Karpas-422 (cell line): ENCODE measurements at regions not wholly inside any gene's neighbourhood (a gene's known extent, or its start where the extent isn't known, plus 50 kb on each side); places are given as distances from the start of the nearest gene placed in this dataset.

Source experiments
- DNase-seq: peaks from one replicate; pipeline ENCODE4 v3.0.0-alpha.2; 2015
- H2AFZ ChIP-seq: fragments of 200-600 bp; sonication (generic); 2 replicates; pipeline ENCODE4 v1.6.1; 2014; ENCODE audit warnings: antibody characterized with exemption, low read length, mixed read lengths
- H3K27ac ChIP-seq: fragments of 200-600 bp; sonication (generic); 2 replicates; pipeline ENCODE4 v1.5.1; 2014; ENCODE audit warnings: mild to moderate bottlenecking, low read length, moderate library complexity
- H3K27me3 ChIP-seq: fragments of 200-600 bp; sonication (generic); 2 replicates; pipeline ENCODE4 v1.6.1; 2014; ENCODE audit warnings: low read length, mixed read lengths
- H3K36me3 ChIP-seq: fragments of 200-600 bp; sonication (generic); 2 replicates; pipeline ENCODE4 v1.6.1; 2014; ENCODE audit warnings: low read length, mixed read lengths; ENCODE audit not compliant: insufficient read depth
- H3K4me1 ChIP-seq: fragments of 200-600 bp; sonication (generic); 2 replicates; pipeline ENCODE4 v1.6.1; 2014; ENCODE audit warnings: mild to moderate bottlenecking, low read length, mixed read lengths
- H3K4me2 ChIP-seq: fragments of 200-600 bp; sonication (generic); 2 replicates; pipeline ENCODE4 v1.6.1; 2014; ENCODE audit warnings: low read length, low read depth, mild to moderate bottlenecking; ENCODE audit not compliant: poor library complexity, severe bottlenecking
- H3K4me3 ChIP-seq: fragments of 200-600 bp; sonication (generic); 2 replicates; pipeline ENCODE4 v1.5.1; 2014; ENCODE audit warnings: mild to moderate bottlenecking, antibody characterized with exemption, low read length, mixed read lengths
- H3K79me2 ChIP-seq: fragments of 200-600 bp; sonication (generic); 2 replicates; pipeline ENCODE4 v1.6.1; 2014; ENCODE audit warnings: mild to moderate bottlenecking, low read length, mixed read lengths
- H3K9ac ChIP-seq: fragments of 200-600 bp; sonication (generic); 2 replicates; pipeline ENCODE4 v1.6.0; 2014; ENCODE audit warnings: low read length
- H3K9me2 ChIP-seq: fragments of 200-600 bp; sonication (generic), shearing (Covaris generic); replicated peaks from 2 replicates; pipeline ENCODE4 v1.6.0; 2014; ENCODE audit warnings: mild to moderate bottlenecking, low read length, moderate library complexity; ENCODE audit not compliant: insufficient read depth
- H3K9me3 ChIP-seq: fragments of 300-700, 200-600 bp; sonication (generic); 2 replicates; pipeline ENCODE4 v1.6.1; 2014; ENCODE audit warnings: low read length, mixed read lengths
- H4K20me1 ChIP-seq: fragments of 200-600 bp; sonication (generic); 2 replicates; pipeline ENCODE4 v1.6.1; 2014; ENCODE audit warnings: mild to moderate bottlenecking, antibody characterized with exemption, low read length, low read depth; ENCODE audit not compliant: insufficient read depth

DNA sequence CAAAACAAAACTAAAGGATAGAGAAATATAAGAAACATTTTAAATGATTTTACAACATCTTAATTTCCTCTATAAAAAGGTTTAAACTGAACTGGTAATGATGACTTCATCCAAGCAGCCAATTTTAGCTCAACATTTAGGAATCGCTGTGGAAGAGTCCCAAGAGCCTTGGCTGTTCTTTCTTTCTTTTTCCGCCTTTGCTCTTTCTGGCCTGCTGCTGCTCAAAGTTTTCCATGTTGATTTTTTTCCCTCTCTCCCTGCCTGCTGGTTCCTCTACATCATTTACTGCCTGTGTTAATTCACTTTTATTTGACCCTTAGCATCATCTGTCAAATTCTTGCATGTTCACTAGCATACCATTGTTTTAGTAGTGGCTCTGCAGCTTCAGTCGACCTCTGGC lies 146.9 kb downstream of the EVX1 start:
- Histone ChIP-seq H3K36me3 (no peaks in the 10 kb centered on the region; the same call in 1 of the 2 replicates), H4K20me1 (no peaks in the 10 kb centered on the region), H3K9ac (no peak overlapping the region), H3K27me3 (no peaks in the 10 kb centered on the region), H3K9me2 (no peaks in the 10 kb centered on the region), H3K4me2 (no peak overlapping the region), H3K4me1 (peaks cover 51% of the 10 kb centered on the region), H2AFZ (no peak overlapping the region), H3K79me2 (no peaks in the 10 kb centered on the region), H3K9me3 (no peaks in the 10 kb centered on the region), H3K27ac (no peak overlapping the region), H3K4me3 (no peak overlapping the region)
- DNase-seq, result no peak

DNA sequence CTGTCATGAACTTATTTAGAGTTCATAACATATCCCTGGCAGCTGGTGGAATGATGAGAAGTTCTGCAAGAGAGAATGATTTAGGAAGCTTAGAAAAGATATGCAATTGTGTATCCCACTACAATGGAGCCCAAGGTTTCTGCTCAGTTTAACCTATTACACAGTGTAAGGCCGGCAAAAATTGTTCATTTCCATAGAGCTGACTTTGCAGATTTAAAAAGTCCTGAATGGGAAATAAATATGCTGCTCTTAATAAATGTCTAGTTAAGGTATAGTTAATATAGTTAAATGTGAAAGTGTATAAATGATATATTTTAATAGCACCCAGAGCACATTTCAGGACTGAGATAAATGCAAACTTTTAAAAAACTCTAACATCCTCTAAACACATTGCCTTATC lies 149.9 kb downstream of the EVX1 start:
- no peak for DNase-seq
- no peak overlapping the region for H3K9ac ChIP-seq
- peak overlapping the region; percentile 41 for H3K4me2 ChIP-seq
- H3K36me3 ChIP-seq, result no peaks in the 10 kb centered on the region; the same call in 1 of the 2 replicates
- H2AFZ ChIP-seq, result no peak overlapping the region
- H3K27ac ChIP-seq, result peak overlapping the region; percentile 67
- no peak overlapping the region for H3K4me3 ChIP-seq
- no peaks in the 10 kb centered on the region for H3K9me2 ChIP-seq
- H4K20me1 ChIP-seq, result no peaks in the 10 kb centered on the region
- no peaks in the 10 kb centered on the region for H3K9me3 ChIP-seq
- peaks cover 65% of the 10 kb centered on the region for H3K4me1 ChIP-seq
- H3K27me3 ChIP-seq, result no peaks in the 10 kb centered on the region
- no peaks in the 10 kb centered on the region for H3K79me2 ChIP-seq

DNA sequence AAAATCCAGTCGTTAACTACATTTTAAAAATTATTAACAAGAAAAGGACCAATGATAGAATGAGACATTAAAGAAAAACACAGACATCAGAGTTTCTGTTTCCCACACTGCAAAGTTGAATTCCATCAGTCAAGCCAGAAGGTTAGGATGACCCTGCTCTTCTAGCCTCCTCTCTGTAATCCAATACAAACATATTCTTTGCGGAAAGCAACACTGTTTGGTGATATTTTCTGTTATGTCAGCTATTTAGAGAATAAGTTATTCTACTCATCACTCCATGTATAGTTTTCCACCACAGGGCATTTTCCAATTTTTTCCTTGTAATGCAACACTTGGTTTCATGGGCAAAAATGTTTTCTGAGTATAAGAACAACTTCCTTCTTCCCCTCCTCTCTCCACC lies 152.3 kb downstream of the EVX1 start:
- Histone ChIP-seq H3K9me2 (no peaks in the 10 kb centered on the region), H3K9me3 (no peaks in the 10 kb centered on the region), H3K27me3 (no peaks in the 10 kb centered on the region), H3K4me1 (peaks cover 56% of the 10 kb centered on the region), H2AFZ (no peak overlapping the region), H4K20me1 (no peaks in the 10 kb centered on the region), H3K4me3 (no peak overlapping the region), H3K79me2 (no peaks in the 10 kb centered on the region), H3K4me2 (no peak overlapping the region), H3K27ac (no peak overlapping the region), H3K9ac (no peak overlapping the region), H3K36me3 (no peaks in the 10 kb centered on the region; the same call in 1 of the 2 replicates)
- DNase-seq, result no peak

DNA sequence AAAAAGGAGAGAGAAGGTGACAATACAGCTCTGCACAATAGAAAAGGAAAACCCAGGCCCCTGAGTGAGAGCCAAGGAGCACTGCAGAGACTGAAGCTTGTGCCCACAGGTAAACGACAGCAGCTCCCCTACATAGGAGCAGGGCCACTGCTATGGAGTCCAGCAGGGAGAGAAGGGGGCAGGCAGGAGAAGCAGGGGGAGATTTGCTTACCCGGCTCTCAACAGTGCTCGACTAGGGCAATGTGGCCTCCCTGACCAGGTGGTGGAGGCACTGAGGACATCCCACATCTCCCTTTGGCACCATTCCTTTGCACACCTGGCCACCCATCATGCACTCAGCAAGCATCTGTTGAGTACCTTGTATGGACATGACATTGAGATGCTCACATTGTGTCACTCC lies 153.0 kb downstream of the EVX1 start:
- no peaks in the 10 kb centered on the region for H3K9me2 ChIP-seq
- H3K4me1 ChIP-seq, result peaks cover 53% of the 10 kb centered on the region
- H4K20me1 ChIP-seq, result no peaks in the 10 kb centered on the region
- no peaks in the 10 kb centered on the region; the same call in 1 of the 2 replicates for H3K36me3 ChIP-seq
- DNase-seq, result no peak
- no peak overlapping the region for H3K27ac ChIP-seq
- no peak overlapping the region for H3K4me3 ChIP-seq
- H2AFZ ChIP-seq, result no peak overlapping the region
- H3K9ac ChIP-seq, result no peak overlapping the region
- H3K27me3 ChIP-seq, result no peaks in the 10 kb centered on the region
- no peaks in the 10 kb centered on the region for H3K9me3 ChIP-seq
- H3K4me2 ChIP-seq, result no peak overlapping the region
- H3K79me2 ChIP-seq, result no peaks in the 10 kb centered on the region

DNA sequence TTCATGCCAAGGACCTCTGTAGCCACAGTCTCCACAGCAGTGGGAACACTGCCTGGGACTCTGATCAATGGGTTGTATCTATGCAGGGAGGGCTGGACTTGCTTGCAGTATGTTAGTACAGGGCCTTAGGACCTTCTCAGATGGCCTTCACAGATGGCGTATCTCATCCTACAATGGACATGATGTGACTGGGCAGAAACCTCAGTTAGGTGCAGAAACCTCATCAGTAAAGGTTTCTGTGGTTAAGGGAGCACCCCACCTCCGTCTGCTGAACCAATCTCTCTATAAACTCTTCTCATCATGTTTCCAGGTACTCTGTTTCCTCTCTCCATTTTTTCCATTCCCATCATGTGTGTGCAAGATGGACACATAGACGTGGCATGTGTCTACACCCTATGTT lies 154.9 kb downstream of the EVX1 start:
- Histone ChIP-seq H3K79me2 (no peaks in the 10 kb centered on the region), H3K9me2 (no peaks in the 10 kb centered on the region), H2AFZ (no peak overlapping the region), H3K27me3 (no peaks in the 10 kb centered on the region), H3K9ac (no peak overlapping the region), H3K36me3 (no peaks in the 10 kb centered on the region; the same call in 1 of the 2 replicates), H3K4me2 (no peak overlapping the region), H3K4me3 (no peak overlapping the region), H4K20me1 (no peaks in the 10 kb centered on the region), H3K9me3 (no peaks in the 10 kb centered on the region), H3K4me1 (peaks cover 35% of the 10 kb centered on the region), H3K27ac (no peak overlapping the region)
- no peak for DNase-seq

DNA sequence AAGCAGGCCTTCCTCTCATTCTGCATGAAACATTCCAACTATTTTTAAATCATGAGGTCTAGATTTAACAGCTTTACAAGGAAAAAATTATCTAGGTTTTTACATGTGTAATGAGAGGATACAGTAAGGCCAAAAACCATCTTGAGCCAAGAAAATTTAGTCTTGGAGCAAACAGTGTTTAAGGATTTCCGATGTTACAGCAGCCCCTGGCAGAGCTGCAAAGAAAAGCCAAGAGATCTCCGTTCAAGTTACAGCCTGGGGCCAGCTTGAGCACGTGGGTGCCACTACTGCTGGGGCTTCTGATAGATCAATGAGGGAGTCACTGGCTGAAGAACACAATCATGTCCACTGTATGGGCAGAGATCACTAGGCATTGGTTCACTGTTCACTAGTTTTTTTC lies 156.2 kb downstream of the EVX1 start:
- H3K9me2 ChIP-seq, result no peaks in the 10 kb centered on the region
- H4K20me1 ChIP-seq, result no peaks in the 10 kb centered on the region
- H3K79me2 ChIP-seq, result no peaks in the 10 kb centered on the region
- H3K36me3 ChIP-seq, result no peaks in the 10 kb centered on the region; the same call in 1 of the 2 replicates
- DNase-seq, result no peak
- H3K4me2 ChIP-seq, result no peak overlapping the region
- no peak overlapping the region for H3K9ac ChIP-seq
- H2AFZ ChIP-seq, result no peak overlapping the region
- no peak overlapping the region for H3K4me3 ChIP-seq
- peaks cover 21% of the 10 kb centered on the region for H3K4me1 ChIP-seq
- no peaks in the 10 kb centered on the region for H3K27me3 ChIP-seq
- no peak overlapping the region for H3K27ac ChIP-seq
- H3K9me3 ChIP-seq, result no peaks in the 10 kb centered on the region

DNA sequence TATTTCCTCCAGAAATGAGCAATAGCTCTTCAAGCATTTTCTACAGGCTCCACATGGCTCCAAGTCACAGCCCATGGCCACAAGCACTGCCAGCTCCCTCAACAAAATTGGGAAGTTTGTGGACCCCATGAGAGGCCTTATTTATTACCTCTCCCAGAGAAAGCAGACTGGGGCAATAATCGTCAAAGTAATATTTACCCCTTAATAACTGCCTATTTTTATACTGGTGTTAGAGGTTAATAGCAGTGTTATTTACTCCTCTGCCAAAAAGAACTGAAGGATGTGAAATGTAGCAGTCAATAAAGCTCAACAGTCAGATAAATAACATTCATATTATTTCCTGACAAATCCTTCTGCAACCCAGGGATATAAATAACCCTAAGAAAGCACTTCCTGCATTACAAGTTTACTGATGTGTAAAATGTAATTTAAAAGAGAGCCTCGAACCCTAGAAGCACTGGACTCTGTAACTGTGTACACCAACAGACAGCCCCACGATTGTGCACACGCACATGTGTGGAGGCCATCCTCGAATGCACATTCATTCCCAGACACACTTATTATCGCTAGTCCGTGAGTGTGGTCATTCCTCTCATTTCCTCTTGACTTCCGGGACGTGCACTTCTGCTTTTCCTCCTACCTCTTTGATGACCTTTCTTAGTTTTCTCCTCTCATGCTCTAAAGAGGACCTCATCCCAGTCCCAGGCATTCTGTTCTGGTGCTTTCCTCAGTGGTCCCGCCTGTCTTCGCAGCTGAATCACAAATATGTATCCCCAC lies 157.4 kb downstream of the EVX1 start:
- Histone ChIP-seq H3K9me2 (no peaks in the 10 kb centered on the region), H3K27ac (no peak overlapping the region), H3K4me3 (no peak overlapping the region), H3K4me1 (peaks cover 21% of the 10 kb centered on the region), H3K9ac (no peak overlapping the region), H4K20me1 (no peaks in the 10 kb centered on the region), H3K79me2 (no peaks in the 10 kb centered on the region), H3K9me3 (no peaks in the 10 kb centered on the region), H2AFZ (no peak overlapping the region), H3K27me3 (no peaks in the 10 kb centered on the region), H3K36me3 (no peaks in the 10 kb centered on the region), H3K4me2 (no peak overlapping the region)
- no peak for DNase-seq

DNA sequence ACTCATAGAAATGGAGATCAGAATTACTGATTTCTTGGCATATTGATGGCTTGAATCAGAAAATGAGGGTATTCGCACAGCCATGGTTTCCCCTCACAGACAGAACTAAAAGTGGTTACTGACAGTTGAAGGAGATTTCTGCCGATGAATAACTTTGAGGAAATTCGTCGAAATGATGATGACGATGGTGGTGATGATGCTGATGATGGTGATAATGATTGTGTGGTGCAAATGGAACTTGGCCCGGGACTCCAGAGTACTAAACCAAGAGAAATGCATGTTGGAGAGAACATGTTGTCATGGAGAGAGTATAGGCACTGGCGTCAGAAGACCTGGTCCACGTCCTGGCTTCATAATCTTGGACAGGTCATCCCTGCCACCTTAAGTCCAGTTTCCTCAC lies 163.2 kb downstream of the EVX1 start:
- H4K20me1 ChIP-seq, result no peaks in the 10 kb centered on the region
- H3K9ac ChIP-seq, result no peak overlapping the region
- no peaks in the 10 kb centered on the region for H3K9me2 ChIP-seq
- no peak overlapping the region for H3K27ac ChIP-seq
- DNase-seq, result no peak
- no peaks in the 10 kb centered on the region for H3K36me3 ChIP-seq
- H3K9me3 ChIP-seq, result no peaks in the 10 kb centered on the region
- no peaks in the 10 kb centered on the region for H3K27me3 ChIP-seq
- no peak overlapping the region for H2AFZ ChIP-seq
- peaks cover 9% of the 10 kb centered on the region for H3K4me1 ChIP-seq
- H3K4me2 ChIP-seq, result no peak overlapping the region
- H3K4me3 ChIP-seq, result no peak overlapping the region
- no peaks in the 10 kb centered on the region for H3K79me2 ChIP-seq
